OCI-LY1 (cell line): ENCODE measurements at regions not wholly inside any gene's neighbourhood (a gene's known extent, or its start where the extent isn't known, plus 50 kb on each side); places are given as distances from the start of the nearest gene placed in this dataset.

Experiments used
- EZH2 ChIP-seq: fragments of 200-600 bp; sonication (generic), shearing (Covaris generic); IDR thresholded peaks from 2 replicates; pipeline ENCODE4 v1.8.0; 2017; ENCODE audit warnings: borderline replicate concordance, mixed run types, mild to moderate bottlenecking, antibody characterized with exemption, low read length, moderate library complexity, mixed read lengths
- TF ChIP-seq, protein P1 (sequence below): fragments of 200-600 bp; sonication (generic), shearing (Covaris generic); IDR thresholded peaks from 2 replicates; pipeline ENCODE4 v1.5.1; 2017; ENCODE audit warnings: mild to moderate bottlenecking, antibody characterized with exemption, low read length, moderate library complexity, mixed read lengths

DNA sequence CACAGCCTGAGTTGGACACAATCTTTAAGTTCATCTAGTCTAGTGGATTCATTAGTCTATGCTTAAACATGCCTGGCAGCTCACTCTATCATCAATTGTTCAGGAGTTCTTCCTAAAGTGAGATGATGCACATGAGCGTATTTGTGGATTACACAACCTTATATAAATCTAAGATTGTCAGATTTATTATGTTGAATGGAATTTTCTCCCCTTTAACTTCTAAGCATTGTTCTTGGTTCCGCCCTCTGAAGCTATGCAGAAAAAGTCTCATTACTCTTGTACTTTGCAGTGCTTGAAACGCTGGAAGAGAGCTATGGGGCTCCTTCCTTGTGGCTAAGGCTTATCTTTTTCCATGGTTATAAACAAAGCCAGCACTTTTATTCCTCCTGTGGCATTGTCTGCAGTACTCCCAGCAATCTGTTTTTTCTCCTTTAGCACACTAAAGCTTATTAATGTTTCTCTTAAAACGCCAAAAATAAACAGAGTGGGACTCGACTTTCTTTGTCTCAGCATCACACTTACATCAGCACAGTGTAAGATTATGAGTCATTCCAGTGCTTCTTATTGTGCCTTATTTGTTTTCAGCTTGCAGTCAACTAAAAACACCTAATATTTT lies 316.8 kb upstream of the CAMK1G start:
- TF ChIP-seq, protein P1, sequence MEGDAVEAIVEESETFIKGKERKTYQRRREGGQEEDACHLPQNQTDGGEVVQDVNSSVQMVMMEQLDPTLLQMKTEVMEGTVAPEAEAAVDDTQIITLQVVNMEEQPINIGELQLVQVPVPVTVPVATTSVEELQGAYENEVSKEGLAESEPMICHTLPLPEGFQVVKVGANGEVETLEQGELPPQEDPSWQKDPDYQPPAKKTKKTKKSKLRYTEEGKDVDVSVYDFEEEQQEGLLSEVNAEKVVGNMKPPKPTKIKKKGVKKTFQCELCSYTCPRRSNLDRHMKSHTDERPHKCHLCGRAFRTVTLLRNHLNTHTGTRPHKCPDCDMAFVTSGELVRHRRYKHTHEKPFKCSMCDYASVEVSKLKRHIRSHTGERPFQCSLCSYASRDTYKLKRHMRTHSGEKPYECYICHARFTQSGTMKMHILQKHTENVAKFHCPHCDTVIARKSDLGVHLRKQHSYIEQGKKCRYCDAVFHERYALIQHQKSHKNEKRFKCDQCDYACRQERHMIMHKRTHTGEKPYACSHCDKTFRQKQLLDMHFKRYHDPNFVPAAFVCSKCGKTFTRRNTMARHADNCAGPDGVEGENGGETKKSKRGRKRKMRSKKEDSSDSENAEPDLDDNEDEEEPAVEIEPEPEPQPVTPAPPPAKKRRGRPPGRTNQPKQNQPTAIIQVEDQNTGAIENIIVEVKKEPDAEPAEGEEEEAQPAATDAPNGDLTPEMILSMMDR, result no peak
- no peak for TF ChIP-seq EZH2
